DOHH2 (cell line): ENCODE measurements at regions not wholly inside any gene's neighbourhood (a gene's known extent, or its start where the extent isn't known, plus 50 kb on each side); places are given as distances from the start of the nearest gene placed in this dataset.

Experiments used
- CTCF ChIP-seq: fragments of 200-600 bp; sonication (generic); IDR thresholded peaks from one replicate; pipeline ENCODE4 v1.5.1; 2014; ENCODE audit warnings: antibody characterized with exemption, mild to moderate bottlenecking, low read depth, low read length; ENCODE audit not compliant: poor library complexity, severe bottlenecking
- EZH2phosphoT487 ChIP-seq: fragments of 200-600 bp; sonication (generic); IDR thresholded peaks from 2 replicates; pipeline ENCODE4 v1.6.1; 2017; ENCODE audit warnings: borderline replicate concordance, mild to moderate bottlenecking, antibody characterized with exemption, low read length, moderate library complexity, mixed read lengths

GRCh38 chr13:47480951-47481350 is 520.1 kb downstream of the SUCLA2 start:
- TF ChIP-seq CTCF: no peak
- TF ChIP-seq EZH2phosphoT487: no peak
